Endothelial cell of umbilical vein (primary cell): ENCODE measurements at regions not wholly inside any gene's neighbourhood (a gene's known extent, or its start where the extent isn't known, plus 50 kb on each side); places are given as distances from the start of the nearest gene placed in this dataset.

Experiments used
- BruUV-seq: library from RNA; stranded (reverse); fragments of 400-500 nt; replicated peaks from 2 replicates; lab custom pipeline; 2021; lab: Mats Ljungman, UMichigan
- CTCF ChIA-PET: fragments of 300-600, 350-600 bp; sonication (Branson Sonifier 250); formaldehyde crosslinking; loops from one replicate; lab custom pipeline; 2021; ENCODE audit warnings: antibody characterized with exemption, inconsistent platforms; lab: Charles Lee
- POLR2A ChIA-PET: fragments of 300-600, 350-600 bp; sonication (Branson Sonifier 250); formaldehyde crosslinking; loops from one replicate; lab custom pipeline; 2021; ENCODE audit warnings: antibody characterized with exemption, inconsistent platforms; lab: Charles Lee
- DNase-seq: peaks from one replicate; pipeline ENCODE4 v3.0.0-alpha.2; 2011; ENCODE audit warnings: low read depth, low spot score
- FAIRE-seq: peaks from 2 replicates; lab custom pipeline; 2011; peaks lifted over from hg19 to GRCh38; lab: Jason Lieb, UNC
- H2AFZ ChIP-seq: 2 replicates; pipeline ENCODE4 v1.6.0; 2012; ENCODE audit warnings: low read depth, low read length, control low read depth, inconsistent platforms
- H3K27ac ChIP-seq: 2 replicates; pipeline ENCODE4 v1.5.1; 2011; ENCODE audit warnings: low read depth, mild to moderate bottlenecking, control low read depth, low read length, moderate library complexity; ENCODE audit not compliant: insufficient read depth
- H3K27me3 ChIP-seq, 2 experiments: 2 replicates each; pipeline versions ENCODE4 v1.6.0 to v1.6.1; 2011; ENCODE audit warnings: low read length in 2 of 2, mixed read lengths in 1 of 2; ENCODE audit not compliant: control insufficient read depth in 2 of 2, insufficient read depth in 2 of 2
- H3K36me3 ChIP-seq, 2 experiments: 2 replicates in 1 of 2; 3 replicates in 1 of 2; pipeline ENCODE4 v1.5.1; 2011; ENCODE audit warnings: low read length in 2 of 2, mild to moderate bottlenecking in 1 of 2, moderate library complexity in 1 of 2; ENCODE audit not compliant: control insufficient read depth in 2 of 2, insufficient read depth in 2 of 2; ENCODE audit errors: extremely low read depth in 1 of 2
- H3K4me1 ChIP-seq: 3 replicates; pipeline ENCODE4 v1.5.1; 2011; ENCODE audit warnings: mild to moderate bottlenecking, low read length; ENCODE audit not compliant: control insufficient read depth, insufficient read depth; ENCODE audit errors: extremely low read depth
- H3K4me2 ChIP-seq: 2 replicates; pipeline ENCODE4 v1.6.1; 2011; ENCODE audit warnings: low read length, control low read depth, mixed read lengths; ENCODE audit not compliant: insufficient read depth
- H3K4me3 ChIP-seq, 3 experiments: fragments of 200-600 bp in 1 of 3; sonication (generic), shearing (Covaris generic) in 1 of 3; replicated peaks in 1 of 3; 2 replicates each; pipeline ENCODE4 v1.5.1; 2011 to 2016; ENCODE audit warnings: control low read depth in 3 of 3, low read length in 3 of 3, mild to moderate bottlenecking in 2 of 3, inconsistent platforms in 1 of 3, low read depth in 1 of 3, moderate library complexity in 1 of 3; ENCODE audit not compliant: insufficient read depth in 1 of 3
- H3K79me2 ChIP-seq: 2 replicates; pipeline ENCODE4 v1.6.0; 2012; ENCODE audit warnings: low read length, inconsistent platforms; ENCODE audit not compliant: control insufficient read depth, insufficient read depth
- H3K9ac ChIP-seq: replicated peaks from 2 replicates; pipeline ENCODE3; 2011; ENCODE audit warnings: low read length, control low read depth; ENCODE audit not compliant: insufficient read depth; ENCODE audit errors: extremely low read depth
- H3K9me1 ChIP-seq: replicated peaks from 3 replicates; pipeline ENCODE4 v1.6.0; 2011; ENCODE audit warnings: mild to moderate bottlenecking, low read length; ENCODE audit not compliant: control insufficient read depth, insufficient read depth; ENCODE audit errors: extremely low read depth
- H3K9me3 ChIP-seq: replicated peaks from 2 replicates; pipeline ENCODE4 v1.5.1; 2012; ENCODE audit warnings: low read length, inconsistent platforms; ENCODE audit not compliant: control insufficient read depth, insufficient read depth
- H4K20me1 ChIP-seq: replicated peaks from 2 replicates; pipeline ENCODE3; 2011; ENCODE audit warnings: mild to moderate bottlenecking, low read length; ENCODE audit not compliant: control insufficient read depth, insufficient read depth; ENCODE audit errors: extremely low read depth
- EZH2 ChIP-seq: IDR thresholded peaks from 2 replicates; pipeline ENCODE4 v1.6.1; 2012; ENCODE audit warnings: borderline replicate concordance, low read depth, mild to moderate bottlenecking, moderate library complexity, low read length, inconsistent platforms; ENCODE audit not compliant: severe bottlenecking
- FOS ChIP-seq: IDR thresholded peaks from 2 replicates; pipeline ENCODE4 v1.6.1; 2011; ENCODE audit warnings: mild to moderate bottlenecking, low read length, moderate library complexity, borderline replicate concordance; ENCODE audit not compliant: insufficient read depth
- GATA2 ChIP-seq: IDR thresholded peaks from 2 replicates; pipeline ENCODE4 v1.7.0; 2011; ENCODE audit warnings: low read depth, mild to moderate bottlenecking, moderate library complexity, mixed read lengths, low read length; ENCODE audit not compliant: insufficient read length, insufficient read depth
- JUN ChIP-seq: IDR thresholded peaks from 2 replicates; pipeline ENCODE4 v1.6.1; 2011; ENCODE audit warnings: borderline replicate concordance, low read depth; ENCODE audit not compliant: insufficient read length, insufficient read depth
- MYC ChIP-seq: IDR thresholded peaks from one replicate; pipeline ENCODE4 v1.6.1; 2011; ENCODE audit warnings: mild to moderate bottlenecking, low read depth, low read length
- POLR2A ChIP-seq: IDR thresholded peaks from 2 replicates; pipeline ENCODE4 v1.6.1; 2012; ENCODE audit warnings: low read depth, mild to moderate bottlenecking, control low read depth, low read length
- POLR2AphosphoS5 ChIP-seq: IDR thresholded peaks from 2 replicates; pipeline ENCODE4 v1.6.1; 2012; ENCODE audit warnings: low read depth, mild to moderate bottlenecking, control low read depth, low read length, moderate library complexity; ENCODE audit not compliant: insufficient read depth
- dilution Hi-C: fragments of 300-500 bp; cut with MboI; formaldehyde crosslinking; loops from one replicate; pipeline ENCODE4 v1.15.0; 2019; ENCODE audit warnings: low sequenced_read_pairs; ENCODE audit not compliant: extremely low pct_ligation_motif_present
- intact Hi-C: fragments of 100-400 bp; cut with micrococcal nuclease; formaldehyde crosslinking; loops from one replicate; pipeline ENCODE4 v1.10.0; 2022
- TF ChIP-seq, protein P1 (sequence below): IDR thresholded peaks from 2 replicates; pipeline ENCODE4 v1.6.1; 2011; ENCODE audit not compliant: insufficient read depth, insufficient read length
- TF ChIP-seq, protein P2 (sequence below), 2 donors: IDR thresholded peaks; 1 replicate in 1 of 2; 2 replicates in 1 of 2; pipeline ENCODE4 v1.5.1; 2011; ENCODE audit warnings: low read length in 2 of 2, mild to moderate bottlenecking in 2 of 2, moderate library complexity in 2 of 2, control low read depth in 1 of 2, inconsistent platforms in 1 of 2, low read depth in 1 of 2; ENCODE audit not compliant: insufficient read depth in 1 of 2; ENCODE audit errors: extremely low read depth in 1 of 2

DNA sequence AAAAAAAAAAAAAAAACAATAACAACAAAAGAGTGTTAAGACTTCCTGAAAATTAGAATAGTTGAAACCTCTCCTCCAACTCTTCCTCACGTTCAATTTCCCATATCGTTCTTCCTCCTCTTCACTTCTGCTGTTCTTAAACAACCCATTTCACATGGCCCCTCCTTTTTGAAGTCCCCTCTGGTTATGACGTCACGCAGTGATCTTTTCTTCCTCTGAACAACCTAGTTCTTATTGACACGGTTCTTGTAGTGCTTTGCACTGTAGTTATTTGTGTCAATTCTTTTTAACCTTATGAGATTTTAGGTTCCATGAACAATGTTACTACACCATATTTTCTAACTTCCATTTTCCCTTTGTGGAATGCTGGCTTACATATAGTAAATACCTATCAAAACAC is 69.5 kb upstream of the RGPD4 start:
- TF ChIP-seq GATA2: no peak
- TF ChIP-seq POLR2A: no peak
- no peak for TF ChIP-seq JUN
- no peak for TF ChIP-seq FOS
- TF ChIP-seq EZH2: no peak
- TF ChIP-seq MYC: no peak
- TF ChIP-seq, protein P1, sequence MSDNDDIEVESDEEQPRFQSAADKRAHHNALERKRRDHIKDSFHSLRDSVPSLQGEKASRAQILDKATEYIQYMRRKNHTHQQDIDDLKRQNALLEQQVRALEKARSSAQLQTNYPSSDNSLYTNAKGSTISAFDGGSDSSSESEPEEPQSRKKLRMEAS: no peak
- TF ChIP-seq POLR2AphosphoS5: no peak
- TF ChIP-seq, protein P2, sequence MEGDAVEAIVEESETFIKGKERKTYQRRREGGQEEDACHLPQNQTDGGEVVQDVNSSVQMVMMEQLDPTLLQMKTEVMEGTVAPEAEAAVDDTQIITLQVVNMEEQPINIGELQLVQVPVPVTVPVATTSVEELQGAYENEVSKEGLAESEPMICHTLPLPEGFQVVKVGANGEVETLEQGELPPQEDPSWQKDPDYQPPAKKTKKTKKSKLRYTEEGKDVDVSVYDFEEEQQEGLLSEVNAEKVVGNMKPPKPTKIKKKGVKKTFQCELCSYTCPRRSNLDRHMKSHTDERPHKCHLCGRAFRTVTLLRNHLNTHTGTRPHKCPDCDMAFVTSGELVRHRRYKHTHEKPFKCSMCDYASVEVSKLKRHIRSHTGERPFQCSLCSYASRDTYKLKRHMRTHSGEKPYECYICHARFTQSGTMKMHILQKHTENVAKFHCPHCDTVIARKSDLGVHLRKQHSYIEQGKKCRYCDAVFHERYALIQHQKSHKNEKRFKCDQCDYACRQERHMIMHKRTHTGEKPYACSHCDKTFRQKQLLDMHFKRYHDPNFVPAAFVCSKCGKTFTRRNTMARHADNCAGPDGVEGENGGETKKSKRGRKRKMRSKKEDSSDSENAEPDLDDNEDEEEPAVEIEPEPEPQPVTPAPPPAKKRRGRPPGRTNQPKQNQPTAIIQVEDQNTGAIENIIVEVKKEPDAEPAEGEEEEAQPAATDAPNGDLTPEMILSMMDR (IDR thresholded peaks at IDR 0.05; ENCODE audit: extremely low read depth in 1 of 2, insufficient read depth in 1 of 2, low read depth in 1 of 2, low read length in 2 of 2): no peak
- peaks cover 2% of the 10 kb centered on the region for H3K9me3 ChIP-seq
- intact Hi-C loops (no loop called here), dilution Hi-C loops (no loop called here)
- no peaks in the 10 kb centered on the region for H3K36me3 ChIP-seq
- no peak overlapping the region for H3K4me3 ChIP-seq
- no peaks in the 10 kb centered on the region for H3K79me2 ChIP-seq
- H4K20me1 ChIP-seq: no peaks in the 10 kb centered on the region
- DNase-seq: no peak
- no peaks in the 10 kb centered on the region for H3K9me1 ChIP-seq
- H3K9ac ChIP-seq: no peak overlapping the region
- no TSS peak for BruUV-seq
- no peaks in the 10 kb centered on the region for H3K27me3 ChIP-seq
- ChIA-PET POLR2A (no interaction called here), CTCF (no interaction called here)
- H2AFZ ChIP-seq: no peak overlapping the region
- H3K4me1 ChIP-seq: no peaks in the 10 kb centered on the region
- no peak overlapping the region for H3K4me2 ChIP-seq
- FAIRE-seq: no peak
- no peak overlapping the region for H3K27ac ChIP-seq
